ENCODE measurements at regions not wholly inside any gene's neighbourhood (a gene's known extent, or its start where the extent isn't known, plus 50 kb on each side); places are given as distances from the start of the nearest gene placed in this dataset.

DNA sequence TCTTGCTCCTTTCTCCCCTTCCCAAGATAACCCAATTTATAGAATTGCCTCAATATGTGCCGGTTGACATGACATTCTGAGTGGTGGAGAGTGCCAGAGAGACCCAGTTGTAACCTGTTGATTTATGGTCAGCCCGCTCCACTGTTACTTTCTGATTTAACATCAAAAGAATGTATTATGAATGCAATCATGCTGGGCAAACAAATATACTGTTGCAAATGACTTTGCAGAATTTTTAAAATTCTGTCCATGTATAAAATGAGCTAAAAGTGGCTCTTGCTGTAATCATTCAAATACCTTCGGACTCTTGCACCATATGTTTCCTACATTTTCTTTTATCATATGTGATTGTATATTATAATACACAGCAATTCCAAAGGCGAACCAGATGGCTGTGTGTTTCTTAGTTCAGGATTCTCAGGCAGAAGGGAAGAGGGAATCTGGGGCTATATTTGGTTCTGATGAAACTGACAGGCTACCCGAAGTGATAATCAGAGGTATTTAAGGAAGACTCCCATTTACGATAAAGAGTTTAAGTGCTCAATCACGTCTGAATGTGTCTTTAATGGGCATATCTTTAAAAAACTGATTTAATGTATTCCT lies 131.7 kb downstream of the CLCN4 start:
- no peak overlapping the region for H3K4me3 ChIP-seq

DNA sequence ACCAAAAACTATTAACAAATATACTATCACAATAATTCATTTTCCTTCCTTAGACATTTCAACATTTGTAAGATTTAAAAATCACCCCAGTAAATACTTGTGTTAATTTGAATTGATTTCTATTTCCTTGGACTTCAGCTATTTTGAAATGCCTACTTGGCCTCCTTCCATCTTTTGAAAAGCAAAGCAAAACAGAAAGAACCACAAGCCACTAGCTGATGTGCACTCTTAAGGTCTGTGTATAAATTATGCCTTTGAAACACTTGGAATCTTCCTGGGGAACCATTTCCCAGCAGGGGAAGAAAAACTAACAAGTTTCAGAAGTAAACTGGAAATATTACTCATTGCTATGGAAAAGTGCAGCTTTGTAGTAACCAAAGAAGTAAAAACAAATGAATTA lies 139.8 kb downstream of the CLCN4 start:
- Histone ChIP-seq H3K27me3 (no peaks in the 10 kb centered on the region), H3K4me3 (no peak overlapping the region), H3K27ac (no peak overlapping the region), H3K4me1 (no peaks in the 10 kb centered on the region), H3K36me3 (no peaks in the 10 kb centered on the region), H3K9me3 (no peaks in the 10 kb centered on the region)
- intact Hi-C loops (cut with DNase I; ENCODE audit: low total_unique reads), result no loop called here
- no peak for DNase-seq
- TF ChIP-seq, protein P1, sequence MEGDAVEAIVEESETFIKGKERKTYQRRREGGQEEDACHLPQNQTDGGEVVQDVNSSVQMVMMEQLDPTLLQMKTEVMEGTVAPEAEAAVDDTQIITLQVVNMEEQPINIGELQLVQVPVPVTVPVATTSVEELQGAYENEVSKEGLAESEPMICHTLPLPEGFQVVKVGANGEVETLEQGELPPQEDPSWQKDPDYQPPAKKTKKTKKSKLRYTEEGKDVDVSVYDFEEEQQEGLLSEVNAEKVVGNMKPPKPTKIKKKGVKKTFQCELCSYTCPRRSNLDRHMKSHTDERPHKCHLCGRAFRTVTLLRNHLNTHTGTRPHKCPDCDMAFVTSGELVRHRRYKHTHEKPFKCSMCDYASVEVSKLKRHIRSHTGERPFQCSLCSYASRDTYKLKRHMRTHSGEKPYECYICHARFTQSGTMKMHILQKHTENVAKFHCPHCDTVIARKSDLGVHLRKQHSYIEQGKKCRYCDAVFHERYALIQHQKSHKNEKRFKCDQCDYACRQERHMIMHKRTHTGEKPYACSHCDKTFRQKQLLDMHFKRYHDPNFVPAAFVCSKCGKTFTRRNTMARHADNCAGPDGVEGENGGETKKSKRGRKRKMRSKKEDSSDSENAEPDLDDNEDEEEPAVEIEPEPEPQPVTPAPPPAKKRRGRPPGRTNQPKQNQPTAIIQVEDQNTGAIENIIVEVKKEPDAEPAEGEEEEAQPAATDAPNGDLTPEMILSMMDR (IDR thresholded peaks at IDR 0.05), result no peak

More for the DNA sequence above, 131.7 kb downstream of the CLCN4 start:
- H3K4me1 ChIP-seq, result no peaks in the 10 kb centered on the region
- H3K27me3 ChIP-seq, result no peaks in the 10 kb centered on the region
- peaks cover 0 to 4% (median 0%) of the 10 kb centered on the region in 3 donors for H3K9me3 ChIP-seq
- no peak for DNase-seq
- intact Hi-C loops (cut with DNase I; ENCODE audit: low total_unique reads), result no loop called here
- TF ChIP-seq, protein P1 (IDR thresholded peaks at IDR 0.05), result no peak
- H3K36me3 ChIP-seq, result no peaks in the 10 kb centered on the region
- no peak overlapping the region for H3K27ac ChIP-seq

DNA sequence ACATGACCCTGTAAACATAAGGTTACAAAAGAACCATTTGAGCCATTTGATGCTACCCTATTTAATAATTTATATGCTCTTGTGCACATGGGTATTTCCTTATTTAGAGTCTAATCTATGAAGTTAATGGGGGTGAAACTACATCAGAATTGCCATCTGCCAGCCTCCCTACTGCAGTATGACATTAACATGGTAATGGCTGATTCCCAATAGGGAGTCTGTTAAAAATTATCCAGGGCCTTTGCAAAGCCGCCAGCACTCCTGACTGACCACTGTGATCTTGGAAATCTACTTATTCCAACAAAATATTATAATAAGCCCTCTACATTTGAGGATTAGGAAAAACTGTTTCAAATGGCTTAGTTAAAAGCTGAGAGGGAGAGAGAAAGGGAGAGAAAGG lies 153.7 kb downstream of the CLCN4 start:
- intact Hi-C loops (cut with DNase I; ENCODE audit: low total_unique reads), result no loop called here
- Histone ChIP-seq H3K4me1 (no peaks in the 10 kb centered on the region), H3K27ac (no peak overlapping the region), H3K36me3 (no peaks in the 10 kb centered on the region), H3K27me3 (no peaks in the 10 kb centered on the region), H3K9me3 (no peaks in the 10 kb centered on the region), H3K4me3 (no peak overlapping the region)
- no peak for DNase-seq
- TF ChIP-seq, protein P1 (IDR thresholded peaks at IDR 0.05), result no peak

DNA sequence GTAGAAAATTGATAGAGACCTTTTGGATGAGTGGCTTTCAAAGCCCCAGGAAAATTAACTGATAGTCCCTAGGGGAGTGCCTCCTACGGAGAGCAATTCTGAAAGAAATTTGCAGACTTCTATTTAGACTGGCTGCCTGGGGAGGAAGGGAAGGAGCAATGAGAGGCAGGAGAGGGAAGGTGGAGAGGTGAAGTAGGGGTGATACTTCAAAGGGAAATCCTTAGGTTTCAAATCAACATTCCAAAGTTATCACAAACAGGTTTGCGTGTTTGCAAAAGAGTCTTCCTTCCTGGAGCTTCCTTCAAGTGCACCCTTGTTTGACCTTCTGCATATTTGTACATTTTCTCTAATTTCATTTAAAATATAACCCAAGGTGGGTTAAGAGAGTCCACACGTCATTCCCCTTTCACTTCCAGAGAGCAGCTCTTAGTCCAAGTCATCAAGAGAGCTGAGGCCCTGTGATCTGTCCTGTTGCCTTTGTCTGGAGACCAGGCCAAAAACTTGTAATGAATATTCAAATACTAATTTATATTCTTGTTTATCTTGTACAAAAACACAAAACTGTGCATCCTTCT lies 157.8 kb downstream of the CLCN4 start:
- no peak overlapping the region for H3K27ac ChIP-seq
- no peaks in the 10 kb centered on the region for H3K36me3 ChIP-seq
- TF ChIP-seq, protein P1 (IDR thresholded peaks at IDR 0.05), result no peak
- H3K27me3 ChIP-seq, result no peaks in the 10 kb centered on the region
- DNase-seq, result no peak
- intact Hi-C loops (cut with DNase I; ENCODE audit: low total_unique reads), result no loop called here
- no peaks in the 10 kb centered on the region for H3K4me1 ChIP-seq
- no peak overlapping the region for H3K4me3 ChIP-seq
- no peaks in the 10 kb centered on the region for H3K9me3 ChIP-seq

DNA sequence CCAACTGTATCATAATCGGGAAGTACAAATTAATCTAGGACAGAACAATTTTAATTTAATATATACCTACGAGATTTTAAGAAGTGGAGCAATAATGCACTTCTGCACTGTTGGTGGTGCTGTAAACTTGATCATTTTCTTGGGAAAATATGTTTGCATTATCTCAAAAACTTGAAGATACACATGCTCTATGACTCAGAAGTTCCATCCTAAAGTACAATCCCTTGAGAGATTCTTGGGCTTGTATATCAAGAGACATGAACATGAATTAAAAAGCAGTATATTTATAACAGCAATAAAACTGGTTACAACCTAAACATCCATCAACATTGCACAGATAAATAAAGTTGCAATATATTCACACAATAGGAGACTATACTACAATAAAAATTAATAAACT lies 168.8 kb downstream of the CLCN4 start:
- TF ChIP-seq, protein P1 (IDR thresholded peaks at IDR 0.05), result no peak
- Histone ChIP-seq H3K27ac (no peak overlapping the region), H3K4me3 (no peak overlapping the region), H3K4me1 (no peaks in the 10 kb centered on the region), H3K36me3 (no peaks in the 10 kb centered on the region), H3K9me3 (no peaks in the 10 kb centered on the region), H3K27me3 (no peaks in the 10 kb centered on the region)
- intact Hi-C loops (cut with DNase I; ENCODE audit: low total_unique reads), result no loop called here
- DNase-seq, result no peak

All from tibial artery (tissue), 4 donors.